ENCODE measurements at regions not wholly inside any gene's neighbourhood (a gene's known extent, or its start where the extent isn't known, plus 50 kb on each side); places are given as distances from the start of the nearest gene placed in this dataset.
"Not testable (repeated sequence)": the region's sequence is repeated elsewhere in the genome, so short reads cannot be mapped to it uniquely, and the experiment has no call there.

GRCh38 chr5:20833081-20833627 lies 845.2 kb upstream of the CDH18 start:
- no peak for DNase-seq (ENCODE audit: low read depth, low spot score)

- no peak for DNase-seq (ENCODE audit: low read depth, low spot score)
Observed at GRCh38 chr5:20832204-20833080, 844.4 kb upstream of the CDH18 start.

GRCh38 chr5:20825951-20826350 lies 838.0 kb upstream of the CDH18 start:
- not testable (repeated sequence) for DNase-seq (ENCODE audit: low read depth, low spot score)

- DNase-seq (ENCODE audit: low read depth, low spot score), result not testable (repeated sequence)
Observed at GRCh38 chr5:20797216-20797615, 809.2 kb upstream of the CDH18 start.

DNA sequence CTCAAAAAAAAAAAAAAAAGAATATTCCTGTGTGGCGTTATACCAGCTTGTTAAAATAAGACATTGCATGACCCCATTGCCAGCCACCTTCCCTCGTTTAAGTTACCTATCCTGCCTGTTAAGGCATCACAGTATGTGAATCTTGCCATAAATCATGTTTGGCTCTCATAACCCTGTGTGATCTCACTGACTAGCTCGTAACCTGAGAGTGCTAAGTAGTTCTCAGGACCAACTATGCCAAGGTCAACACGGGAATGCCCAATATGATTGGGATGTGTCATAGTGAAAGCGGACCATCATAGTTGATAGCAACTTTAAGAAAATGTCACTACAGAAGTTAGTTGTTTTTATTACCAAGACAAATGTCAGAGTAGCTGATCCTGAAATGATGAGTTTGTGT lies 796.8 kb upstream of the CDH18 start:
- DNase-seq (ENCODE audit: low read depth, low spot score), result not testable (repeated sequence)

DNA sequence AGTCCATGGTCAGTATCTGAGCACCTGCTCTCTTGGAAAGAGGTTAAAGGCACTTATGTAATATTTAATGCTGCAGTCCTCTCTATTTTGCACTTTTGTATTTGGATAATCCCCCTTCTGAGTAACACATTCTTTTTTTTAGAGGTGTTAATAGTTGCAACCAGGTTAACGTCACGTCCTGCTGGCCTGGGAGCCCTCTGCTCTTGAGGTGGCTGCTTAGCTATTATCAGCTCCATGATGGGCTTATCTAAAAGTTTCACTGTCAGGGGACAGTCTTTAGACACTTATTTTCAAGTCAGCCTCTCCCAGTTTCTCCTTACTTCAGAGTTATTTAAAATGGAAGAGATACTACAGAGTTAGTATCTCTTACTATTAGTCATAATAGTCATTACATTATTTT lies 795.5 kb upstream of the CDH18 start:
- DNase-seq (ENCODE audit: low read depth, low spot score), result not testable (repeated sequence)

- DNase-seq (ENCODE audit: low read depth, low spot score), result not testable (repeated sequence)
Observed at GRCh38 chr5:20771338-20771737, 783.3 kb upstream of the CDH18 start.

DNA sequence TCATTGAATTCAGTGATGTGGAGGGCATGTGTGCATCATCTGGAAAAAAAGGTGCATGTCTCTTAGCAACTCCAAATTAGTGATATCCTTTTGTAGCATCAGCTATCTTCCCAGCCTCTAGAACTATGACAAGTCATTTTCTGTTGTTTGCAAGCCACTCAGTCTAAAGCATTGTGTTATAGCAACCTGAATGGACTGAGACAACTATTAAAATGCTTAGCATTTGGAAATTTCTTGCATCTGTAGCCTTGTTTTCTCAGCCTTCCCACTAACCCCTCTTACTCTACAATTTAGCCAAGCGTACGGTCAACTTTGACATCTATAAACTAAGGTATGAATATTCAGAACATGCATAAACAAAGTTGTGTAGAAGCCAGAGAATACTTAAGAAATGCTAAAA lies 777.1 kb upstream of the CDH18 start:
- not testable (repeated sequence) for DNase-seq (ENCODE audit: low read depth, low spot score)

- not testable (repeated sequence) for DNase-seq (ENCODE audit: low read depth, low spot score)
Observed at GRCh38 chr5:20759459-20759858, 771.5 kb upstream of the CDH18 start.

- DNase-seq (ENCODE audit: low read depth, low spot score), result not testable (repeated sequence)
Observed at GRCh38 chr5:20752179-20752578, 764.2 kb upstream of the CDH18 start.

GRCh38 chr5:20735715-20736114 lies 747.7 kb upstream of the CDH18 start:
- not testable (repeated sequence) for DNase-seq (ENCODE audit: low read depth, low spot score)

DNA sequence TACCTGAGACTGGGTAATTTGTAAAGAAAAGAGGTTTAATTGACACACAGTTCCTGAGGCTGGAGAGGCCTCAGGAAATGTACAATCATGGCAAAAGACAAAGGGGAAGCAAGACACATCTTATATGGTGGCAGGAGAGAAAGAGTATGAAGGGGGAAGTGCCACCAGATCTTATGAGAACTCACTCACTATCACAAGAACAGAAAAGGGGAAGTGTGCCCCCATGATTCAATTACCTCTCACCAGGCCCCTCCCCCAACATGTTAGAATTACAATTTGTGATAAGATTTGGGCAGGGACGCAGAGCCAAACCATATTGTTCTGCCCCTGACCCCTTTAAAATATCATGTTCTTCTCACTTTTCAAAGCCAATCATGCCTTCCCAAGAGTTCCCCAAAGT lies 744.2 kb upstream of the CDH18 start:
- not testable (repeated sequence) for DNase-seq (ENCODE audit: low read depth, low spot score)

GRCh38 chr5:20721286-20721685 lies 733.3 kb upstream of the CDH18 start:
- not testable (repeated sequence) for DNase-seq (ENCODE audit: low read depth, low spot score)

- not testable (repeated sequence) for DNase-seq (ENCODE audit: low read depth, low spot score)
Observed at GRCh38 chr5:20711520-20712155, 723.6 kb upstream of the CDH18 start.

DNA sequence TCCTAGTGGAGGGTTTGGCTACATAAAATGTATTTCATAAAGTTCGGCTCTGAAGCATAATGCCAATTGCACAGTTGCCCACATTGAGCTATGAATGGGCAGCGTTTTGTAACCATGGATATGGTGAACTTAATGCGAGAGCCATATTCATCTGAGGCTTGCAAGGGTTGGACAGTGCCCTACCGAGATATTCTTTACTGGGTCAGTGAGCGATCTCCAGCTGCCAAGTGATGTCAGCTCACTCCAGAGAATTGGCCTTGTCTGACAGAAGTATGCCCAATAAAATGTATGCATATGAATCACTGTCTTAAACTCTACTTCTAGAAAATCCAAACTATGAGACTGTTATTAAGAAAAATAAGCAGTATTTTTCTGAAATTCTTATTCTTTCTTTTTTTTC lies 719.6 kb upstream of the CDH18 start:
- DNase-seq (ENCODE audit: low read depth, low spot score), result not testable (repeated sequence)

GRCh38 chr5:20694121-20694520 lies 706.1 kb upstream of the CDH18 start:
- no peak for DNase-seq (ENCODE audit: low read depth, low spot score)

DNA sequence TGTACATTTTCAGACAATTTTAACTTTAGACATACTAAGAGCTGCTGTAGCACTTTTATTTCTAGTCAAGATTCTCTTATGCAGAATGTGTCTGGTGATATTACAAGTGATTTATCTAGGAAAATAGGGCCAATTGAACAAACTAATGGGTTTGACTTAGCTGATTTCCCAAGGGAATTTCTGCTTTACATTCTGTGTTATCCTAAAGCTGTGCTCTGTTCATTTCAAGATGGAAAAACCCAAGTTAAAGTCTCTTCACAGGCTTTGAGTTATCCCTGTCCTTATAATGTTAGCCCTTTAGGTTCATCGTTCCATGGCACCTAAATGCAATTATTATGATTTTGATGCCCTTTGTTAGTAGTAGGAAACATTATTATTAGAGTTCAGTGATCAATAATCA lies 704.9 kb upstream of the CDH18 start:
- DNase-seq (ENCODE audit: low read depth, low spot score), result no peak

DNA sequence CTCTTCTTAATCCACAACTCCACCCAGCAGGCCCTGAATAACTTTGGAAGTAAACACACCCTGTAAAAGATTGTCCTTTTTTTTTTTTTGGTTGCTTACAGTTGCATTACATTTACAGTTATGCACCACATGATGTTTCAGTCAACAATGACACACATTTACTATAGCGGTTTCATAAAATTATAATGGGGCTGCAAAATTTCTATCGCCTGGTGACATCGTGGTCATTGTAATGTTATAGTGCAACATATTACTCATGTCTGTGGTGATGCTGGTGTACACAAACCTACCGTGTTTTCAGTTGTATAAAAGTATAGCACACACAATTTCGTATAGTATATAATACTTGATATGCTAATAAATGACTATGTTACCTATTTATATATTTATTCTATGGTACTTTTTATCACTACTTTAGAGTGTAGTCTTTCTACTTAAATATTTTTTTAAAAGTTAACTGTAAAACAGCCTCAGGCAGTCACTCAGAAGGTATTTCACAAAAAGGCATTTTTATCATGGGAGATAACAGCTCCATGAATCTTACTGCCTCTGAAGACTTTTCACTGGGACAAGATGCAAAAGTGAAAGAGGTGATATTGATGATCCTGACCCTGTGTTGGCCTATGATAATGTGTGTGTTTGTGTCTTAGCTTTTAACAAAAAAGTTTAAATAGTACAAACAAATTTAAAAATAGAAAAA lies 695.4 kb upstream of the CDH18 start:
- DNase-seq (ENCODE audit: low read depth, low spot score), result no peak

- DNase-seq (ENCODE audit: low read depth, low spot score), result no peak
Observed at GRCh38 chr5:20680718-20681302, 692.8 kb upstream of the CDH18 start.

GRCh38 chr5:20678814-20679298 lies 690.9 kb upstream of the CDH18 start:
- DNase-seq (ENCODE audit: low read depth, low spot score), result no peak

DNA sequence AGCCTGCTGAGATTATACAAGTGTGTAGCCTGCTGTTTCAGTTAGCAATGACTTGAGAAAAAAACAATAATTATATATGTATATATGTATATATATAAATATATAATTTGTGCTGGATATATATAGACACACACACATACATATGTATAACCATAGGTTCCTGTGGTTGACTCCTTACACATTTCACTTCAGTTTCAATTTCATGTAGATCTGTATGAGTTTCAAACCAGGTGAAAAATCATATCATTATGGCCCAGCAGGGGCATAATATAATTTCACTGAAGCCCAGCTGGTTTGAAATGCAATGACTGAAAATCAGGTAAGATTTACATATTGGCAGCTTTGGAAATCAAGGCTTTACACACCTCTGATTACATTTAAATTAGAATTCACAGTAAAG lies 690.4 kb upstream of the CDH18 start:
- DNase-seq (ENCODE audit: low read depth, low spot score), result no peak

Measured in iPS DF 19.7 (cell line).